Smooth muscle cell (in vitro differentiated cells): ENCODE measurements at regions not wholly inside any gene's neighbourhood (a gene's known extent, or its start where the extent isn't known, plus 50 kb on each side); places are given as distances from the start of the nearest gene placed in this dataset.
"Not testable (repeated sequence)": the region's sequence is repeated elsewhere in the genome, so short reads cannot be mapped to it uniquely, and the experiment has no call there.

Source experiments
- DNase-seq: peaks from one replicate; lab custom pipeline; 2025; ENCODE audit not compliant: unreplicated experiment; lab: John Stamatoyannopoulos, UW
- H2AFZ ChIP-seq: fragments of 200-600 bp; sonication (generic); 2 replicates; pipeline ENCODE4 v1.6.0; 2016; ENCODE audit warnings: antibody characterized with exemption, low read depth, mild to moderate bottlenecking
- H3F3A ChIP-seq: fragments of 200-600 bp; sonication (generic); 2 replicates; pipeline ENCODE4 v1.6.0; 2017; ENCODE audit warnings: antibody characterized with exemption, low read depth
- H3K27ac ChIP-seq: fragments of 200-600 bp; sonication (generic); 2 replicates; pipeline ENCODE4 v1.5.1; 2016; ENCODE audit warnings: low read depth, mild to moderate bottlenecking
- H3K27me3 ChIP-seq: fragments of 200-600 bp; sonication (generic); 2 replicates; pipeline ENCODE4 v1.6.1; 2016; ENCODE audit warnings: low read depth, mild to moderate bottlenecking
- H3K36me3 ChIP-seq: fragments of 200-600 bp; sonication (generic); 2 replicates; pipeline ENCODE4 v1.5.1; 2016; ENCODE audit warnings: low read depth
- H3K4me1 ChIP-seq: fragments of 200-600 bp; sonication (generic); 2 replicates; pipeline ENCODE4 v1.5.1; 2016; ENCODE audit warnings: low read depth
- H3K4me2 ChIP-seq: fragments of 200-600 bp; sonication (generic); 2 replicates; pipeline ENCODE4 v1.6.0; 2016; ENCODE audit warnings: mild to moderate bottlenecking
- H3K4me3 ChIP-seq: fragments of 200-600 bp; sonication (generic); 2 replicates; pipeline ENCODE4 v1.5.1; 2016; ENCODE audit warnings: mild to moderate bottlenecking
- H3K79me2 ChIP-seq: fragments of 200-600 bp; sonication (generic); 2 replicates; pipeline ENCODE4 v1.6.0; 2016; ENCODE audit warnings: low read depth, mild to moderate bottlenecking
- H3K9ac ChIP-seq: fragments of 200-600 bp; sonication (generic); 2 replicates; pipeline ENCODE4 v1.6.0; 2016; ENCODE audit warnings: low read depth
- H3K9me3 ChIP-seq: fragments of 200-600 bp; sonication (generic); replicated peaks from 2 replicates; pipeline ENCODE4 v1.5.1; 2016; ENCODE audit warnings: low read depth
- H4K20me1 ChIP-seq: fragments of 200-600 bp; sonication (generic); 2 replicates; pipeline ENCODE4 v1.6.0; 2016; ENCODE audit warnings: low read depth
- CTCF ChIP-seq: fragments of 200-600 bp; sonication (generic); IDR thresholded peaks from 2 replicates; pipeline ENCODE4 v1.5.1; 2017; ENCODE audit warnings: borderline replicate concordance, mild to moderate bottlenecking, antibody characterized with exemption; ENCODE audit not compliant: insufficient read depth, poor library complexity, severe bottlenecking
- WGBS: methylation state at CpG from one replicate; pipeline ENCODE4 v1.1.7; 2016; ENCODE audit warnings: low lambda C conversion rate; 5-methylcytosine and 5-hydroxymethylcytosine counted together

GRCh38 chr5:25540628-25541027 lies 895.9 kb upstream of the CDH10 start:
- H3K9me3 ChIP-seq: no peaks in the 10 kb centered on the region
- no peak for TF ChIP-seq CTCF
- no peak overlapping the region for H3K9ac ChIP-seq
- H3K79me2 ChIP-seq: no peaks in the 10 kb centered on the region
- no peak for DNase-seq
- no peaks in the 10 kb centered on the region for H3K27me3 ChIP-seq
- H3K4me3 ChIP-seq: no peak overlapping the region
- WGBS: 84% methylated on average over 2 of the region's 2 CpGs
- no peaks in the 10 kb centered on the region for H3F3A ChIP-seq
- no peak overlapping the region for H3K27ac ChIP-seq
- H4K20me1 ChIP-seq: no peaks in the 10 kb centered on the region
- H3K4me2 ChIP-seq: no peak overlapping the region
- no peaks in the 10 kb centered on the region for H3K4me1 ChIP-seq
- no peak overlapping the region for H2AFZ ChIP-seq
- no peaks in the 10 kb centered on the region for H3K36me3 ChIP-seq

- Histone ChIP-seq H3K4me1 (no peaks in the 10 kb centered on the region), H3F3A (no peaks in the 10 kb centered on the region), H3K4me2 (no peak overlapping the region), H2AFZ (no peak overlapping the region), H3K79me2 (no peaks in the 10 kb centered on the region), H4K20me1 (no peaks in the 10 kb centered on the region), H3K9me3 (no peaks in the 10 kb centered on the region), H3K9ac (no peak overlapping the region), H3K4me3 (no peak overlapping the region), H3K27ac (no peak overlapping the region), H3K36me3 (no peaks in the 10 kb centered on the region), H3K27me3 (no peaks in the 10 kb centered on the region)
- no peak for TF ChIP-seq CTCF
- 70% methylated on average over 2 of the region's 2 CpGs for WGBS
- no peak for DNase-seq
These were observed 894.8 kb upstream of the CDH10 start for GRCh38 chr5:25539536-25539935.

DNA sequence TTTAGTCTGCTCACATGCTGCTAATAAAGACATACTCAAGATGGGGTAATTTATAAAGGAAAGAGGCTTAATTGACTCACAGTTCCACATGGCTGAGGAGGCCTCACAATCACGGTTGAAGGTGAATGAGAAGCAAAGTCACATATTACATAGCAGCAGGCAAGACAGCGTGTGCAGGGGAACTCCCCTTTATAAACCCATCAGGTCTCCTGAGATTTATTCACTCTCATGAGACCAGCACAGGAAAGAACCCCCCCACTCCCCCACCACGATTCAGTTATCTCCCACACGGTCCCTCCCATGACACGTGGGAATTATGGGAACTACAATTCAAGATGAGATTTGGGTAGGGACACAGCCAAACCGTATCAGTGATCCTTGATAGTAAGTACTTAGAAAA lies 891.7 kb upstream of the CDH10 start:
- not testable (repeated sequence) for H3K36me3 ChIP-seq, DNase-seq, H3K4me1 ChIP-seq, H3K27me3 ChIP-seq, H3K4me2 ChIP-seq, H3K9me3 ChIP-seq, H3K79me2 ChIP-seq, H2AFZ ChIP-seq, H3K4me3 ChIP-seq, H3F3A ChIP-seq, H4K20me1 ChIP-seq, H3K9ac ChIP-seq, H3K27ac ChIP-seq
- 87% methylated on average over 6 of the region's 6 CpGs for WGBS

DNA sequence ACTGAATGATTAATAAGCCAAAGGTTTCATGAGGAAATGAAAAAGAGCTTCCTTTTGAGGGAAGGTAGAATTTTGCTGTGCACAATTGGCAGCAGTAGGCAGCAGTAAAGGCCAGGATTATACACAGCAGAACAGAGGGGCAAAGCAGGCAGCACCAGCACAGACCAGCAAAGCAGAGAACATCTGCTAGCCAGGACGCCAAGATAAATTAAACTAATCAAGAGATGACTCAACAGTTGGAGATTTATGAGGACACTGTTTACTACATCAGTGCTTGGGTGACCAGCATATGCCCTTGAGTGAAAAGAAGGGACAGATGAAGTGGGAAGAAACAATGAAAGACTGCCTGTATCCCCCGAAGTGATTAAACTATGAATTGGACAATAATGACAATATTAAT lies 871.4 kb upstream of the CDH10 start:
- WGBS: 23% methylated on average over 2 of the region's 2 CpGs
- H4K20me1 ChIP-seq: no peaks in the 10 kb centered on the region
- no peak overlapping the region for H3K4me2 ChIP-seq
- no peak for TF ChIP-seq CTCF
- no peaks in the 10 kb centered on the region for H3K36me3 ChIP-seq
- DNase-seq: no peak
- no peak overlapping the region for H2AFZ ChIP-seq
- no peak overlapping the region for H3K27ac ChIP-seq
- no peaks in the 10 kb centered on the region for H3K79me2 ChIP-seq
- H3F3A ChIP-seq: no peaks in the 10 kb centered on the region
- H3K4me1 ChIP-seq: no peaks in the 10 kb centered on the region
- H3K27me3 ChIP-seq: no peaks in the 10 kb centered on the region
- H3K9ac ChIP-seq: no peak overlapping the region
- H3K9me3 ChIP-seq: no peaks in the 10 kb centered on the region
- H3K4me3 ChIP-seq: no peak overlapping the region
